ENCODE measurements at regions not wholly inside any gene's neighbourhood (a gene's known extent, or its start where the extent isn't known, plus 50 kb on each side); places are given as distances from the start of the nearest gene placed in this dataset.

DNA sequence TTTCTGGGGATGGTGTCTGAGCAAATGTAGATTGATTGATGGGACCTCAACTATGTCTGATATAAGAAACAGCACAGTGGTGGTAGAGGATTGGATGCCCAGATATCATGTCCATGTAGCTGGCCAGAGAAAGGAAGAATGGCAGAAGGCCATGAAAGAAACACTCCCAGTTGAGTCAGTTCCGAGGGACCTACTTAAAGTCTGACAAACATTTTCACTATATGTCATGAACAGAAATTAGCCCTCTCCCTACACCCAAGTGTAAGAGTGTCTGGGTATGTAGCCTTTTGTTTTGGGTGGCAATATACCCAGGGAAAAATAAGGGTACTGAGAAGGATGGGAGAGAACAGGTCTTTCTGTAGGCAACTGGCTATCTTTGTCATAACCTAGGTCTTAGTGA, 434.2 kb downstream of the BCKDHB start:
- Histone ChIP-seq H3K9me2 (ENCODE audit: low read depth, low read length) (no peaks in the 10 kb centered on the region), H3F3A (ENCODE audit: insufficient read depth, low read length) (no peaks in the 10 kb centered on the region), H3K27me3 (ENCODE audit: insufficient read depth, low read length) (no peaks in the 10 kb centered on the region), H3K4me1 (ENCODE audit: insufficient read depth, low read length, severe bottlenecking) (no peaks in the 10 kb centered on the region), H3K79me2 (ENCODE audit: insufficient read depth, low read length) (no peaks in the 10 kb centered on the region), H3K4me3 (ENCODE audit: low read depth, low read length, poor library complexity, severe bottlenecking) (no peak overlapping the region), H2AFZ (ENCODE audit: low read length) (no peak overlapping the region), H3K9ac (ENCODE audit: low read length) (no peak overlapping the region), H3K27ac (ENCODE audit: low read depth, low read length, poor library complexity, severe bottlenecking) (no peak overlapping the region), H3K4me2 (ENCODE audit: low read length) (no peak overlapping the region), H4K20me1 (ENCODE audit: insufficient read depth, low read length) (no peaks in the 10 kb centered on the region), H3K36me3 (ENCODE audit: insufficient read depth, low read length) (no peaks in the 10 kb centered on the region), H3K9me3 (ENCODE audit: low read length) (no peaks in the 10 kb centered on the region)
- TF ChIP-seq, protein P1, sequence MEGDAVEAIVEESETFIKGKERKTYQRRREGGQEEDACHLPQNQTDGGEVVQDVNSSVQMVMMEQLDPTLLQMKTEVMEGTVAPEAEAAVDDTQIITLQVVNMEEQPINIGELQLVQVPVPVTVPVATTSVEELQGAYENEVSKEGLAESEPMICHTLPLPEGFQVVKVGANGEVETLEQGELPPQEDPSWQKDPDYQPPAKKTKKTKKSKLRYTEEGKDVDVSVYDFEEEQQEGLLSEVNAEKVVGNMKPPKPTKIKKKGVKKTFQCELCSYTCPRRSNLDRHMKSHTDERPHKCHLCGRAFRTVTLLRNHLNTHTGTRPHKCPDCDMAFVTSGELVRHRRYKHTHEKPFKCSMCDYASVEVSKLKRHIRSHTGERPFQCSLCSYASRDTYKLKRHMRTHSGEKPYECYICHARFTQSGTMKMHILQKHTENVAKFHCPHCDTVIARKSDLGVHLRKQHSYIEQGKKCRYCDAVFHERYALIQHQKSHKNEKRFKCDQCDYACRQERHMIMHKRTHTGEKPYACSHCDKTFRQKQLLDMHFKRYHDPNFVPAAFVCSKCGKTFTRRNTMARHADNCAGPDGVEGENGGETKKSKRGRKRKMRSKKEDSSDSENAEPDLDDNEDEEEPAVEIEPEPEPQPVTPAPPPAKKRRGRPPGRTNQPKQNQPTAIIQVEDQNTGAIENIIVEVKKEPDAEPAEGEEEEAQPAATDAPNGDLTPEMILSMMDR (IDR thresholded peaks at IDR 0.05; ENCODE audit: low read length): no peak
- no peak for TF ChIP-seq EZH2 (IDR thresholded peaks at IDR 0.05; ENCODE audit: borderline replicate concordance, low read length)

DNA sequence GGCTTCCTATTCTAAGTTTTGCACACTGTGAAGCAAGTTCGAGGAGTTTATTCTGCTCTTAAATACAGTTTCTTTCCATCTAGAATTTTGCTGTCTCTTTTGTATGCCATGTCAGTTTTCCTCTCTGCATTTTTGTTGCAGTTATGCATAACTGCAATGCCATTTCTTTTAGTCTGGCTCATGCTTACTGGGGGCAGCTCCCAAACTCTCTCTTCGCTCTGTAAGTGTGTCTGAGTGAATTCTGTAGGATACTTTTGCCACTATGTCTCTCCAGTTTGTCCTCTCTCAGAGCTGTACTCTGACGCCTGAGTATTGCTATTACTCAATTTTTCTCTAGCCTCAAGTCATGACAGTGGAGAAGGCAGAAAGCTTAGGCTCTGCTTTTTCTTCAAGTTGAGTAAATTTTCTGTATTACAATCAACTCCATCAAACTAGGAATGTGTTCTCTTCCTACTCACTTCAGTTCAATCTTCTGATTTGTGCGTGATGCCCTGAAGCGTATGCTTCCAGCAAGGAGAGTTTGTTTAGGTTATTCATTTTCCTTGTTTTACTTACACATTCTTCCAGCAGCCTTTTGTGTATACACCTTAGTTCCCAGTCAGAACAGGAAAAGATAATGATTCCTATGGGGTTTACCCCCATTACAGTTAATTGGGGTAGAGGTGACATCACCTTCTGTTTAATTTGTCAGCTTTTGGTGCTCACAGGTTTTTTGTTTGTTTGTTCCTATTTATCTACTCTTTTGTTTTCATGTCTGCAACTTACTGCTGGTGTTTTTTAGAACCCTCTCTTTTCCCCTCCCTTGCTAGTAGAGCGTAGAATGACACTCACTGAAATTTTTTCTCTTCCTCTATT, 430.9 kb downstream of the BCKDHB start:
- Histone ChIP-seq H3K9me2 (ENCODE audit: low read depth, low read length) (no peaks in the 10 kb centered on the region), H3K4me3 (ENCODE audit: low read depth, low read length, poor library complexity, severe bottlenecking) (no peak overlapping the region), H3K4me1 (ENCODE audit: insufficient read depth, low read length, severe bottlenecking) (no peaks in the 10 kb centered on the region), H3K27me3 (ENCODE audit: insufficient read depth, low read length) (no peaks in the 10 kb centered on the region), H4K20me1 (ENCODE audit: insufficient read depth, low read length) (no peaks in the 10 kb centered on the region), H2AFZ (ENCODE audit: low read length) (no peak overlapping the region), H3K9ac (ENCODE audit: low read length) (no peak overlapping the region), H3K36me3 (ENCODE audit: insufficient read depth, low read length) (no peaks in the 10 kb centered on the region), H3F3A (ENCODE audit: insufficient read depth, low read length) (no peaks in the 10 kb centered on the region), H3K27ac (ENCODE audit: low read depth, low read length, poor library complexity, severe bottlenecking) (no peak overlapping the region), H3K9me3 (ENCODE audit: low read length) (no peaks in the 10 kb centered on the region), H3K79me2 (ENCODE audit: insufficient read depth, low read length) (no peaks in the 10 kb centered on the region), H3K4me2 (ENCODE audit: low read length) (no peak overlapping the region)
- TF ChIP-seq, protein P1 (IDR thresholded peaks at IDR 0.05; ENCODE audit: low read length): no peak
- no peak for TF ChIP-seq EZH2 (IDR thresholded peaks at IDR 0.05; ENCODE audit: borderline replicate concordance, low read length)

DNA sequence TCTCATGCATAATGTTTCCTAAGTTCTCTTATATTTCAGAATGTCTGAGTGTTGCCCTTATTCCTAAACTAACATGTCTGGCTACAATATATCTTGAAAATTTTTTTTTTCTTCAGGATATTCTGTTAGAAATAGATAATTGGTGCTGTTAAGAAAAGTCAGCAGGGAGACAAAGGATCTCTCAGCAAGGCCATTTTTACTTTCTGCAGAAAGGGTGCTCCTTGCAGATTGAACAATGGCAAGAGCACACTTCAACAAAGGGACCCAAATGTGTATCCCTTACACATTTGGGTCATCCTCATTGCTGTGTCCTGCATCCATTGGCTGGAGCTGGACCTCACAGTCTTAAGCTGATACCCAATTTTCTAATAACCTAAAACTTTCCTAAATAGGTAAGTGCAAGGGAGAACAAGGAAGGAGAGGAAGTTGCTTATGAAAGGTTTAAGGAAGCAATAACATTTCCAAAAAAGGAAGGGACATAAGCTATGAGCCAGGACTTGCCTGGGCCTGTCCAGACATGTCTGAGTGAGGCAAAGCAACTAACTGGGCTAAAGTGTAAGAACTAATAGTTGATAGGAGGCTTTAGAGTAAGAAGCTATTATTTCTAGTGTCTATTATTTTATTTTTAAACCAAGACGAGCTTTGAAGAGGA, 429.6 kb downstream of the BCKDHB start:
- no peak overlapping the region for H3K4me3 ChIP-seq (ENCODE audit: low read depth, low read length, poor library complexity, severe bottlenecking)
- no peaks in the 10 kb centered on the region for H3K9me3 ChIP-seq (ENCODE audit: low read length)
- H3K27ac ChIP-seq (ENCODE audit: low read depth, low read length, poor library complexity, severe bottlenecking): no peak overlapping the region
- no peak for TF ChIP-seq EZH2 (IDR thresholded peaks at IDR 0.05; ENCODE audit: borderline replicate concordance, low read length)
- TF ChIP-seq, protein P1 (IDR thresholded peaks at IDR 0.05; ENCODE audit: low read length): no peak
- no peaks in the 10 kb centered on the region for H4K20me1 ChIP-seq (ENCODE audit: insufficient read depth, low read length)
- H3K4me2 ChIP-seq (ENCODE audit: low read length): no peak overlapping the region
- H3K9ac ChIP-seq (ENCODE audit: low read length): no peak overlapping the region
- H3K79me2 ChIP-seq (ENCODE audit: insufficient read depth, low read length): no peaks in the 10 kb centered on the region
- H3K4me1 ChIP-seq (ENCODE audit: insufficient read depth, low read length, severe bottlenecking): no peaks in the 10 kb centered on the region
- H3K9me2 ChIP-seq (ENCODE audit: low read depth, low read length): no peaks in the 10 kb centered on the region
- no peak overlapping the region for H2AFZ ChIP-seq (ENCODE audit: low read length)
- H3K27me3 ChIP-seq (ENCODE audit: insufficient read depth, low read length): no peaks in the 10 kb centered on the region
- no peaks in the 10 kb centered on the region for H3K36me3 ChIP-seq (ENCODE audit: insufficient read depth, low read length)
- H3F3A ChIP-seq (ENCODE audit: insufficient read depth, low read length): no peaks in the 10 kb centered on the region

All from OCI-LY1 (cell line).